SK-N-SH (cell line): ENCODE measurements at regions not wholly inside any gene's neighbourhood (a gene's known extent, or its start where the extent isn't known, plus 50 kb on each side); places are given as distances from the start of the nearest gene placed in this dataset.

Experiments used
- CTCF ChIA-PET: fragments of 300-600, 350-600 bp; formaldehyde crosslinking; extraction: SDS; loops from one replicate; lab custom pipeline; 2021; lab: Yijun Ruan, JAX
- POLR2A ChIA-PET: fragments of 350-600 bp; sonication (Branson Sonifier 250); formaldehyde crosslinking; extraction: SDS; loops from one replicate; lab custom pipeline; 2020; ENCODE audit warnings: antibody characterized with exemption, inconsistent platforms; lab: Yijun Ruan, JAX
- DNase-seq: peaks from one replicate; pipeline ENCODE4 v3.0.0; 2012
- H2AFZ ChIP-seq: fragments of 200-600 bp; sonication (generic); 2 replicates; pipeline ENCODE4 v1.8.1; 2016; ENCODE audit warnings: antibody characterized with exemption, mild to moderate bottlenecking, low read depth
- H3F3A ChIP-seq: fragments of 200-600 bp; sonication (generic); replicated peaks from 2 replicates; pipeline ENCODE3; 2016; ENCODE audit warnings: antibody characterized with exemption, mild to moderate bottlenecking; ENCODE audit not compliant: insufficient read depth
- H3K27ac ChIP-seq, 2 experiments: fragments of 200-500 bp in 1 of 2; fragments of 200-600 bp in 1 of 2; sonication (Bioruptor generic) in 1 of 2; sonication (generic), shearing (Covaris generic) in 1 of 2; 2 replicates each; pipeline versions ENCODE4 v1.5.1 to v1.6.1; 2014 to 2016; ENCODE audit warnings: low read depth in 2 of 2, inconsistent platforms in 1 of 2, low read length in 1 of 2, mild to moderate bottlenecking in 1 of 2, mixed read lengths in 1 of 2
- H3K27me3 ChIP-seq: fragments of 200-600 bp; sonication (generic), shearing (Covaris generic); 2 replicates; pipeline ENCODE4 v1.6.1; 2016; ENCODE audit warnings: mixed run types; ENCODE audit not compliant: insufficient read depth
- H3K36me3 ChIP-seq, 2 experiments: fragments of 200-500 bp in 1 of 2; fragments of 200-600 bp in 1 of 2; sonication (Bioruptor generic) in 1 of 2; sonication (generic) in 1 of 2; replicated peaks in 1 of 2; 2 replicates each; pipeline versions ENCODE3 to v1.5.1; 2014 to 2016; ENCODE audit warnings: low read length in 1 of 2, mild to moderate bottlenecking in 1 of 2; ENCODE audit not compliant: insufficient read depth in 2 of 2, control insufficient read depth in 1 of 2
- H3K4me1 ChIP-seq, 2 experiments: fragments of 200-500 bp in 1 of 2; fragments of 200-600 bp in 1 of 2; sonication (Bioruptor generic) in 1 of 2; sonication (generic), shearing (Covaris generic) in 1 of 2; 2 replicates each; pipeline versions ENCODE4 v1.5.1 to v1.6.1; 2014 to 2016; ENCODE audit warnings: low read depth in 1 of 2, low read length in 1 of 2, mixed run types in 1 of 2; ENCODE audit not compliant: insufficient read depth in 2 of 2, control insufficient read depth in 1 of 2
- H3K4me2 ChIP-seq: fragments of 200-600 bp; sonication (generic), shearing (Covaris generic); 2 replicates; pipeline ENCODE4 v1.6.1; 2017; ENCODE audit warnings: mixed run types
- H3K4me3 ChIP-seq, 2 experiments: fragments of 200-500 bp in 1 of 2; fragments of 200-600 bp in 1 of 2; sonication (Bioruptor generic) in 1 of 2; sonication (generic), shearing (Covaris generic) in 1 of 2; 2 replicates each; pipeline versions ENCODE4 v1.5.1 to v1.8.1; 2014 to 2016; ENCODE audit warnings: low read depth in 2 of 2, inconsistent platforms in 1 of 2, low read length in 1 of 2, mild to moderate bottlenecking in 1 of 2, mixed read lengths in 1 of 2, moderate library complexity in 1 of 2
- H3K79me2 ChIP-seq: fragments of 200-600 bp; sonication (generic); 2 replicates; pipeline ENCODE4 v1.8.1; 2017; ENCODE audit warnings: mild to moderate bottlenecking; ENCODE audit not compliant: insufficient read depth
- H3K9ac ChIP-seq: fragments of 200-600 bp; sonication (generic); 2 replicates; pipeline ENCODE4 v1.6.1; 2017; ENCODE audit warnings: mixed run types
- H3K9me2 ChIP-seq: fragments of 200-600 bp; sonication (generic); 2 replicates; pipeline ENCODE4 v1.6.1; 2017; ENCODE audit warnings: mixed run types
- H3K9me3 ChIP-seq: fragments of 200-600 bp; sonication (generic); 2 replicates; pipeline ENCODE4 v1.6.1; 2017; ENCODE audit warnings: mixed run types, mild to moderate bottlenecking, moderate library complexity
- H4K20me1 ChIP-seq: fragments of 200-600 bp; sonication (generic); 2 replicates; pipeline ENCODE4 v1.6.1; 2017; ENCODE audit warnings: mild to moderate bottlenecking, mixed run types; ENCODE audit not compliant: insufficient read depth
- CHD2 ChIP-seq: fragments of 150-350 bp; IDR thresholded peaks from 2 replicates; pipeline ENCODE4 v1.6.1; 2018; ENCODE audit warnings: low read length; ENCODE audit not compliant: partially characterized antibody
- EZH2phosphoT487 ChIP-seq: fragments of 200-600 bp; sonication (generic); IDR thresholded peaks from 2 replicates; pipeline ENCODE4 v1.6.1; 2017; ENCODE audit warnings: low read depth, mixed run types, mild to moderate bottlenecking, antibody characterized with exemption, moderate library complexity, borderline replicate concordance
- FOSL2 ChIP-seq: IDR thresholded peaks from 2 replicates; pipeline ENCODE4 v1.4.0; 2012; ENCODE audit warnings: low read depth, mild to moderate bottlenecking, moderate library complexity, borderline replicate concordance
- JUND ChIP-seq: IDR thresholded peaks from 2 replicates; pipeline ENCODE4 v1.4.0; 2012
- MXI1 ChIP-seq: IDR thresholded peaks from 2 replicates; pipeline ENCODE4 v1.6.1; 2012; ENCODE audit warnings: mild to moderate bottlenecking, low read depth, low read length, improper control_type of control experiment
- NFIC ChIP-seq: IDR thresholded peaks from 2 replicates; pipeline ENCODE4 v1.4.0; 2012; ENCODE audit warnings: borderline replicate concordance
- NRF1 ChIP-seq: IDR thresholded peaks from 2 replicates; pipeline ENCODE4 v1.6.1; 2012; ENCODE audit warnings: low read depth, mild to moderate bottlenecking, low read length
- RAD21 ChIP-seq: IDR thresholded peaks from 2 replicates; pipeline ENCODE4 v1.6.1; 2012; ENCODE audit warnings: mild to moderate bottlenecking, low read length
- RCOR1 ChIP-seq: fragments of 150-350 bp; IDR thresholded peaks from 2 replicates; pipeline ENCODE4 v1.6.1; 2017; ENCODE audit warnings: antibody characterized with exemption, low read length
- SIN3A ChIP-seq: IDR thresholded peaks from 2 replicates; pipeline ENCODE4 v1.6.1; 2012; ENCODE audit warnings: low read depth, mild to moderate bottlenecking, low read length, moderate library complexity, borderline replicate concordance
- TAF1 ChIP-seq: IDR thresholded peaks from 2 replicates; pipeline ENCODE4 v1.6.1; 2012; ENCODE audit warnings: low read depth, mild to moderate bottlenecking, low read length, moderate library complexity, borderline replicate concordance
- TCF12 ChIP-seq: IDR thresholded peaks from 2 replicates; pipeline ENCODE4 v1.4.0; 2012
- YY1 ChIP-seq: IDR thresholded peaks from 2 replicates; pipeline ENCODE4 v1.4.0; 2012; ENCODE audit warnings: low read depth, mild to moderate bottlenecking
- WGBS: methylation state at CpG from one replicate; pipeline ENCODE4 v1.1.6; 2017; ENCODE audit warnings: low lambda C conversion rate; 5-methylcytosine and 5-hydroxymethylcytosine counted together
- TF ChIP-seq, protein P1 (sequence below): fragments of 150-350 bp; IDR thresholded peaks from 2 replicates; pipeline ENCODE4 v1.6.1; 2016; ENCODE audit warnings: mild to moderate bottlenecking, low read depth, low read length
- TF ChIP-seq, protein P2 (sequence below): IDR thresholded peaks from 2 replicates; pipeline ENCODE4 v1.4.0; 2012; ENCODE audit warnings: low read depth, borderline replicate concordance
- TF ChIP-seq, protein P3 (sequence below): IDR thresholded peaks from 2 replicates; pipeline ENCODE4 v1.4.0; 2012; ENCODE audit warnings: low read depth, borderline replicate concordance

DNA sequence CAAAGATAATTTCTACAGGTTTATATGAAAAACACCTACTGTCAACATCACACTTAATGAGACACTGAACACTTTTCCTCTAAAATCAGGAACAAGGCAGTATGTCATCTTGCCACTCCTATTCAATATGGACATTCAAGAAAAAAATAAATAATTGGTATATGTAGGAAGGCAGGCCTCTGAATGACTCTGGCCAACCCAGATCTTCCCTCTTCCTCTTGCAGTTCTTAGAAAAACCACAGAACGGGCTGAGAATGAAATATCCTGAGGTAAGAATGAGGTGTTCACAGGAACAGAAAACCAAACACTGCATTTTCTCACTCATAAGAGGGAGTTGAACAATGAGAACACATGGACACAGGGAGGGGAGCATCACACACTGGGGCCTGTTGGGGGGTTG lies 1207.2 kb upstream of the CITED2 start:
- Histone ChIP-seq H3K79me2 (no peaks in the 10 kb centered on the region; the same call in 1 of the 2 replicates), H3K4me2 (no peak overlapping the region), H2AFZ (no peak overlapping the region), H4K20me1 (no peaks in the 10 kb centered on the region), H3K9ac (no peak overlapping the region), H3K9me3 (peaks cover 6% of the 10 kb centered on the region; the same call in 1 of the 2 replicates), H3K27ac (no peak overlapping the region)
- 69% methylated on average over 1 of the region's 1 CpG for WGBS
- POLR2A ChIA-PET = no interaction called here
- no peak for TF ChIP-seq SIN3A
- no peak for TF ChIP-seq JUND
- no peak for TF ChIP-seq TAF1
- TF ChIP-seq, all 33 proteins: peak for 0
- no peak for DNase-seq
- Histone ChIP-seq H3K4me3 (no peak overlapping the region), H3K9me2 (no peaks in the 10 kb centered on the region), H3F3A (no peaks in the 10 kb centered on the region), H3K27me3 (no peaks in the 10 kb centered on the region), H3K4me1 (no peaks in the 10 kb centered on the region), H3K36me3 (peaks cover 0 to 6% of the 10 kb centered on the region in 2 experiments)
- CTCF ChIA-PET = no interaction called here

DNA sequence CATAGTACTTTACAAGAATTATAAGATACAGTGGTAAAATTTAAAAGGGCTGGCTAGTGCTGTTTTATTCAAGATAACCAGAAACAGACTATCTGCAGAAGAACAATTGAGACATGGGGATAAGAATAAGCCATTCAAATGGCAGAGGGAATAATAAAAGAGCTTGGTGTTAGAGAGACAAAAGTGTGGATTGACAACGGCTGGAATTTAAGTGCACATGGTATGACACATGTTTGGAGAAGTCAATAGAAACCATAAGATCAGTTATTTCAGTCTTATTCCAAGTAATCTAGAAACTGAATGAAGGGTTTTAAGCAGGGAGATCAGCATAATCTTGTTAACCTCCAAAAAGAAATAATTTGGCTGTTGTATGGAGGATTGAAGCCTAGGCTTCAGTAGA lies 1205.5 kb upstream of the CITED2 start:
- CTCF ChIA-PET = interaction anchor here (0.7 kb wide), 1 partner anchor 966 kb away, joined by 4 read pairs; no protein-coding TSS in a partner anchor
- Histone ChIP-seq H3K27ac (no peak overlapping the region), H3K79me2 (no peaks in the 10 kb centered on the region; the same call in 1 of the 2 replicates), H4K20me1 (no peaks in the 10 kb centered on the region), H2AFZ (no peak overlapping the region), H3K4me1 (no peaks in the 10 kb centered on the region), H3K27me3 (no peaks in the 10 kb centered on the region), H3K9me2 (no peaks in the 10 kb centered on the region), H3K4me3 (no peak overlapping the region), H3K9me3 (peaks cover 6% of the 10 kb centered on the region; the same call in 1 of the 2 replicates), H3F3A (no peaks in the 10 kb centered on the region), H3K36me3 (peaks cover 0 to 6% of the 10 kb centered on the region in 2 experiments), H3K4me2 (no peak overlapping the region), H3K9ac (no peak overlapping the region)
- POLR2A ChIA-PET = no interaction called here
- DNase-seq = no peak
- WGBS = 26% methylated on average over 1 of the region's 1 CpG
- TF ChIP-seq MXI1 = no peak
- TF ChIP-seq, protein P1, sequence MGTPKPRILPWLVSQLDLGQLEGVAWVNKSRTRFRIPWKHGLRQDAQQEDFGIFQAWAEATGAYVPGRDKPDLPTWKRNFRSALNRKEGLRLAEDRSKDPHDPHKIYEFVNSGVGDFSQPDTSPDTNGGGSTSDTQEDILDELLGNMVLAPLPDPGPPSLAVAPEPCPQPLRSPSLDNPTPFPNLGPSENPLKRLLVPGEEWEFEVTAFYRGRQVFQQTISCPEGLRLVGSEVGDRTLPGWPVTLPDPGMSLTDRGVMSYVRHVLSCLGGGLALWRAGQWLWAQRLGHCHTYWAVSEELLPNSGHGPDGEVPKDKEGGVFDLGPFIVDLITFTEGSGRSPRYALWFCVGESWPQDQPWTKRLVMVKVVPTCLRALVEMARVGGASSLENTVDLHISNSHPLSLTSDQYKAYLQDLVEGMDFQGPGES = no peak
- no peak for TF ChIP-seq YY1
- no peak for TF ChIP-seq FOSL2
- no peak for TF ChIP-seq RCOR1
- TF ChIP-seq, protein P2, sequence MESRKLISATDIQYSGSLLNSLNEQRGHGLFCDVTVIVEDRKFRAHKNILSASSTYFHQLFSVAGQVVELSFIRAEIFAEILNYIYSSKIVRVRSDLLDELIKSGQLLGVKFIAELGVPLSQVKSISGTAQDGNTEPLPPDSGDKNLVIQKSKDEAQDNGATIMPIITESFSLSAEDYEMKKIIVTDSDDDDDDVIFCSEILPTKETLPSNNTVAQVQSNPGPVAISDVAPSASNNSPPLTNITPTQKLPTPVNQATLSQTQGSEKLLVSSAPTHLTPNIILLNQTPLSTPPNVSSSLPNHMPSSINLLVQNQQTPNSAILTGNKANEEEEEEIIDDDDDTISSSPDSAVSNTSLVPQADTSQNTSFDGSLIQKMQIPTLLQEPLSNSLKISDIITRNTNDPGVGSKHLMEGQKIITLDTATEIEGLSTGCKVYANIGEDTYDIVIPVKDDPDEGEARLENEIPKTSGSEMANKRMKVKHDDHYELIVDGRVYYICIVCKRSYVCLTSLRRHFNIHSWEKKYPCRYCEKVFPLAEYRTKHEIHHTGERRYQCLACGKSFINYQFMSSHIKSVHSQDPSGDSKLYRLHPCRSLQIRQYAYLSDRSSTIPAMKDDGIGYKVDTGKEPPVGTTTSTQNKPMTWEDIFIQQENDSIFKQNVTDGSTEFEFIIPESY = no peak
- TF ChIP-seq, protein P3, sequence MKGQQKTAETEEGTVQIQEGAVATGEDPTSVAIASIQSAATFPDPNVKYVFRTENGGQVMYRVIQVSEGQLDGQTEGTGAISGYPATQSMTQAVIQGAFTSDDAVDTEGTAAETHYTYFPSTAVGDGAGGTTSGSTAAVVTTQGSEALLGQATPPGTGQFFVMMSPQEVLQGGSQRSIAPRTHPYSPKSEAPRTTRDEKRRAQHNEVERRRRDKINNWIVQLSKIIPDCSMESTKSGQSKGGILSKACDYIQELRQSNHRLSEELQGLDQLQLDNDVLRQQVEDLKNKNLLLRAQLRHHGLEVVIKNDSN = no peak
- TF ChIP-seq CHD2 = no peak
- TF ChIP-seq RAD21 = no peak
- no peak for TF ChIP-seq NFIC
- no peak for TF ChIP-seq NRF1
- TF ChIP-seq TCF12 = no peak
- no peak for TF ChIP-seq EZH2phosphoT487
